Spleen (tissue), 11 donors: ENCODE measurements at regions not wholly inside any gene's neighbourhood (a gene's known extent, or its start where the extent isn't known, plus 50 kb on each side); places are given as distances from the start of the nearest gene placed in this dataset.

Experiments used
- DNase-seq: peaks from one replicate; pipeline ENCODE4 v3.0.0-alpha.2; 2020
- H3K27ac ChIP-seq, 8 donors: fragments of 200-600 bp; sonication (generic) in 7 of 8; 1 replicate in 4 of 8; 2 replicates in 4 of 8; pipeline versions ENCODE4 v1.5.0 to v1.8.0; 2016 to 2021; ENCODE audit warnings: inconsistent platforms in 4 of 8, mild to moderate bottlenecking in 4 of 8, moderate library complexity in 1 of 8
- H3K27me3 ChIP-seq, 7 donors: fragments of 200-600 bp; sonication (generic) in 6 of 7; replicated peaks in 1 of 7; 1 replicate in 4 of 7; 2 replicates in 3 of 7; pipeline versions ENCODE4 v1.5.0 to v1.8.0; 2016 to 2021; ENCODE audit warnings: inconsistent platforms in 3 of 7, mild to moderate bottlenecking in 1 of 7
- H3K36me3 ChIP-seq, 6 donors: fragments of 200-600 bp; sonication (generic) in 5 of 6; 1 replicate in 4 of 6; 2 replicates in 2 of 6; pipeline versions ENCODE4 v1.5.0 to v1.8.0; 2016 to 2021; ENCODE audit warnings: inconsistent platforms in 2 of 6
- H3K4me1 ChIP-seq, 6 donors: fragments of 200-600 bp; sonication (generic) in 5 of 6; 1 replicate in 3 of 6; 2 replicates in 3 of 6; pipeline versions ENCODE4 v1.5.0 to v1.8.0; 2016 to 2021; ENCODE audit warnings: inconsistent platforms in 3 of 6
- H3K4me3 ChIP-seq, 8 donors: fragments of 200-600 bp; sonication (generic) in 7 of 8; 1 replicate in 4 of 8; 2 replicates in 4 of 8; pipeline versions ENCODE4 v1.5.0 to v1.8.0; 2016 to 2021; ENCODE audit warnings: inconsistent platforms in 4 of 8, mild to moderate bottlenecking in 4 of 8, moderate library complexity in 2 of 8
- H3K9me3 ChIP-seq, 8 donors: fragments of 200-600 bp; sonication (generic) in 7 of 8; 1 replicate in 4 of 8; 2 replicates in 4 of 8; pipeline versions ENCODE4 v1.5.0 to v1.8.0; 2016 to 2021; ENCODE audit warnings: inconsistent platforms in 4 of 8
- POLR2A ChIP-seq, 3 donors: fragments of 450-650 bp; IDR thresholded peaks; one replicate each; pipeline ENCODE4 v1.5.1; 2017; ENCODE audit warnings: antibody characterized with exemption in 3 of 3, mild to moderate bottlenecking in 1 of 3
- POLR2AphosphoS5 ChIP-seq, 3 donors: sonication (generic); formaldehyde crosslinking; IDR thresholded peaks; one replicate each; pipeline ENCODE4 v1.5.1; 2017; ENCODE audit warnings: antibody characterized with exemption in 3 of 3
- WGBS, 5 donors: extraction: QIAGEN DNeasy Blood & Tissue Kit in 3 of 5; methylation state at CpG; one replicate each; pipeline versions ENCODE4 v1.1.5 to v1.1.7; 2013 to 2018; 5-methylcytosine and 5-hydroxymethylcytosine counted together
- intact Hi-C: fragments of 100-400 bp; cut with DNase I; formaldehyde crosslinking; loops from one replicate; pipeline ENCODE4 v1.15.0; 2023; ENCODE audit warnings: low total_unique reads
- TF ChIP-seq, protein P1 (sequence below), 11 experiments: fragments of 200-600 bp in 7 of 11; fragments of 450-650 bp in 4 of 11; sonication (generic) in 4 of 11; IDR thresholded peaks in 8 of 11; conservative IDR thresholded peaks in 3 of 11; 1 replicate in 7 of 11; 2 replicates in 4 of 11; pipeline versions ENCODE4 v1.4.0 to v1.8.0; 2016 to 2021; ENCODE audit warnings: antibody characterized with exemption in 11 of 11, inconsistent platforms in 4 of 11, mild to moderate bottlenecking in 1 of 11
- donor health status: healthy with polysubstance abuse.
- donor health status: DM: no; HTN: no; CAD: no; lungs with moderate emphysema.
- donor health status: DM: no; HTN: no; CAD: no.
- donor health status: Bipolar disorder and iron deficiency.
- donor health status: healthy.
- donor health status: DM: no; HTN: no; CAD: no.
- donor health status: DM: yes; HTN: yes; CAD: no.

DNA sequence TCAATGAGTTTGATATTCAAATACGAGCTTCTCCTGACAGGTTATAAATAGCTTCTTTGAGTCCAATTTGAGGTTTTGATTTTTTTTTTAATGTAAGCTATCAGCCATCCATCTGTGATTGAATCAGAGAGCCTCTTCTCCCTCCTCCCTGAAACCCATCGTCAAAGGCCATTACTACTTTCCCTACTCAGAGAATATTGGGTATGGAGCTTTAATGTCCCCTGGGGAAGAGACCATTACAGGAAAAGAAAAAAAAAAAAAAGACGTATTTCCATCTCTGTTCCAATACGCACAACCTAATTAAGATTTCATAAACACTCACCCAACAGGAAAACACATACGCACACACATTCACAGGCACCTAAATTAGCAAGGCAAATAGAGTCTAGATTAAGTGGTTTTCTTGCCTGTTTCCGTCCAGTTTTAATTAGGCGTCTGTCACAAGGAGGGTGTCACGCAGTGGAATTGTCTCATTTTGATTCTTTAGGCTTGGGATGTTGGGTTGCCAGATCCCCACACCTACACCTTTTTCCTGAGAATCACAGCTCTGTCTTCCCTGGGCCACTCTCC, 194.3 kb upstream of the RPL38 start:
- 58 to 68% (median 67%) methylated on average over 8 of the region's 8 CpGs for WGBS, 5 donors
- TF ChIP-seq POLR2AphosphoS5 (IDR thresholded peaks at IDR 0.05): no peak
- TF ChIP-seq POLR2A (IDR thresholded peaks at IDR 0.05): no peak
- TF ChIP-seq, protein P1, sequence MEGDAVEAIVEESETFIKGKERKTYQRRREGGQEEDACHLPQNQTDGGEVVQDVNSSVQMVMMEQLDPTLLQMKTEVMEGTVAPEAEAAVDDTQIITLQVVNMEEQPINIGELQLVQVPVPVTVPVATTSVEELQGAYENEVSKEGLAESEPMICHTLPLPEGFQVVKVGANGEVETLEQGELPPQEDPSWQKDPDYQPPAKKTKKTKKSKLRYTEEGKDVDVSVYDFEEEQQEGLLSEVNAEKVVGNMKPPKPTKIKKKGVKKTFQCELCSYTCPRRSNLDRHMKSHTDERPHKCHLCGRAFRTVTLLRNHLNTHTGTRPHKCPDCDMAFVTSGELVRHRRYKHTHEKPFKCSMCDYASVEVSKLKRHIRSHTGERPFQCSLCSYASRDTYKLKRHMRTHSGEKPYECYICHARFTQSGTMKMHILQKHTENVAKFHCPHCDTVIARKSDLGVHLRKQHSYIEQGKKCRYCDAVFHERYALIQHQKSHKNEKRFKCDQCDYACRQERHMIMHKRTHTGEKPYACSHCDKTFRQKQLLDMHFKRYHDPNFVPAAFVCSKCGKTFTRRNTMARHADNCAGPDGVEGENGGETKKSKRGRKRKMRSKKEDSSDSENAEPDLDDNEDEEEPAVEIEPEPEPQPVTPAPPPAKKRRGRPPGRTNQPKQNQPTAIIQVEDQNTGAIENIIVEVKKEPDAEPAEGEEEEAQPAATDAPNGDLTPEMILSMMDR (IDR thresholded peaks at IDR 0.05 in 8 of 11, conservative IDR thresholded peaks at IDR 0.05 in 3 of 11): no peak
- Histone ChIP-seq H3K4me3 (peak overlapping the region in 1 of 8 donors; percentile 29), H3K27me3 (peaks cover 0 to 81% (median 0%) of the 10 kb centered on the region in 7 donors), H3K9me3 (no peaks in the 10 kb centered on the region), H3K36me3 (no peaks in the 10 kb centered on the region), H3K4me1 (peaks cover 0 to 27% (median 4%) of the 10 kb centered on the region in 6 donors), H3K27ac (peak overlapping the region in 1 of 8 donors; percentile 62)
- no peak for DNase-seq
- intact Hi-C loops: no loop called here

DNA sequence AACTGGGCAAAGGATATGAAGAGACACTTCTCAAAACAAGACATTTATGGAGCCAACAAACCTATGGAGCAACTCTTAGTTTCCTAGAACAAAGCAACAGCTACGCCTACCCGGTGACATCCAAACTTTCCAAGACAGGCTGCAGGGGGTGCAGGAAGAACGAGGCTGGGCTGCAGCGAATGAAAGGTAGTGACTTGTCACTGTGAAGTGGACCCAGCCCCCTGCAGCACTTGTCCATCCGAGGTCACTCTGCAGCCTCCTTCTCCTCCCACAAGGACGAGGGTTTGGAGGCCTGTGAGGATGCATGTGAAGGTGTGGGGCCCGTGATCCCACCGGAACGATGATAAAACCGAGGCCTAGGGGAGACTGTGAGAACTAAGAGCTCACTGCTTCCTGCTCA, 192.6 kb upstream of the RPL38 start:
- H3K36me3 ChIP-seq: no peaks in the 10 kb centered on the region
- intact Hi-C loops: no loop called here
- no peak overlapping the region for H3K4me3 ChIP-seq
- WGBS, 5 donors: 64 to 79% (median 75%) methylated on average over 10 of the region's 10 CpGs
- H3K27me3 ChIP-seq: peaks cover 0 to 77% (median 0%) of the 10 kb centered on the region in 7 donors
- peaks cover 0 to 27% (median 4%) of the 10 kb centered on the region in 6 donors for H3K4me1 ChIP-seq
- TF ChIP-seq POLR2AphosphoS5 (IDR thresholded peaks at IDR 0.05) (no peak), POLR2A (IDR thresholded peaks at IDR 0.05) (no peak)
- TF ChIP-seq, protein P1 (IDR thresholded peaks at IDR 0.05 in 8 of 11, conservative IDR thresholded peaks at IDR 0.05 in 3 of 11): no peak
- no peak for DNase-seq
- H3K9me3 ChIP-seq: peaks cover 0 to 6% (median 0%) of the 10 kb centered on the region in 8 donors
- H3K27ac ChIP-seq: no peak overlapping the region

DNA sequence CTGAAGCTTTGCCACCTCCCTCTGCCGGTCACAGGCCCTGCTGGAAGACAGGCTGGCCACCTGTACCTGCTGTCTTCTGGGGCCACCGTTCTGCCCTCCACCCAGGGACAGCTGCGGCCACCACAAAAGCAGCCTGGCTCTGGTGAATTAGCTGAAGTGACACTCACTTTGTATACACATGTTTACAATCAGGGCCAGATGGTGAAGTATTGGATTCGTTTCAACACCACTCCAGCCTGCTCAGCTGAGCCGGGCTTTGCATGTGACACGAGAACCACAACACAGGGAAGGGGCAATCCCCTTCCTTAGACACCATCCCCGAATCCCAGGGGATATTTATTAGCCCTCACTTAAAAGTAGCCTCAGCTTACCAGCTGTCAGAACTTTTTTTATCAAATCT, 191.5 kb upstream of the RPL38 start:
- WGBS, 5 donors: 24 to 40% (median 30%) methylated on average over 7 of the region's 7 CpGs
- peaks cover 0 to 27% (median 4%) of the 10 kb centered on the region in 6 donors for H3K4me1 ChIP-seq

DNA sequence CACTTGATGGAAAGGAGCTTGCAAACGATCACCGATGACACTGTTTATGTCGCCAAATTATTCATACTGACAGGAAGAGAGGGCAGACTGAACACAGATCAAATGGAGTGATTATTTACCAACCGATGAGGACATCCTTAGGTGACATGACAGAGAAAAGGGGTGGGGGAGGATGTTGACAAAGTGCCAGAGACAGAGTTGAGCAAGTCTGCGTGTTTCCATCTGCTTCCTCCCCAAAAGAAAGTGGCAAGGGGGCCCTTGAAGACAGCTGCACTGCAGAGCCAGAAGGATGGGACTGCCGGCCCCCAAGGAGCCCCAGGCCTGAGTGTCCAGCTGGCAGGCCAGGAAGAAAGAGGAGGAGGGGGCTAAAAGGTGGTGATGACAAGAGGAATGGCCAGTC, 191.0 kb upstream of the RPL38 start:
- peak overlapping the region in 6 of 8 donors; percentile 36 to 80 (median 62) for H3K27ac ChIP-seq
- H3K27me3 ChIP-seq: peaks cover 0 to 66% (median 0%) of the 10 kb centered on the region in 7 donors
- H3K4me1 ChIP-seq: peaks cover 0 to 24% (median 4%) of the 10 kb centered on the region in 6 donors
- H3K4me3 ChIP-seq: peak overlapping the region in 1 of 8 donors; percentile 37
- intact Hi-C loops: no loop called here
- H3K9me3 ChIP-seq: peaks cover 0 to 6% (median 0%) of the 10 kb centered on the region in 8 donors
- WGBS, 5 donors: 3 to 8% (median 5%) methylated on average over 6 of the region's 6 CpGs
- TF ChIP-seq POLR2AphosphoS5 (IDR thresholded peaks at IDR 0.05): no peak
- TF ChIP-seq, protein P1 (IDR thresholded peaks at IDR 0.05 in 8 of 11, conservative IDR thresholded peaks at IDR 0.05 in 3 of 11): no peak
- TF ChIP-seq POLR2A (IDR thresholded peaks at IDR 0.05): no peak
- no peaks in the 10 kb centered on the region for H3K36me3 ChIP-seq
- no peak for DNase-seq

More for the DNA sequence above, 191.5 kb upstream of the RPL38 start:
- peaks cover 0 to 70% (median 0%) of the 10 kb centered on the region in 7 donors for H3K27me3 ChIP-seq
- peak overlapping the region in 6 of 8 donors; percentile 36 to 80 (median 62) for H3K27ac ChIP-seq
- H3K9me3 ChIP-seq: peaks cover 0 to 6% (median 0%) of the 10 kb centered on the region in 8 donors
- TF ChIP-seq POLR2A (IDR thresholded peaks at IDR 0.05) (no peak), POLR2AphosphoS5 (IDR thresholded peaks at IDR 0.05) (no peak)
- TF ChIP-seq, protein P1 (IDR thresholded peaks at IDR 0.05 in 8 of 11, conservative IDR thresholded peaks at IDR 0.05 in 3 of 11): no peak
- H3K4me3 ChIP-seq: peak overlapping the region in 1 of 8 donors; percentile 37
- no peaks in the 10 kb centered on the region for H3K36me3 ChIP-seq
- intact Hi-C loops: no loop called here
- DNase-seq: no peak
